ENCODE measurements at regions not wholly inside any gene's neighbourhood (a gene's known extent, or its start where the extent isn't known, plus 50 kb on each side); places are given as distances from the start of the nearest gene placed in this dataset.

DNA sequence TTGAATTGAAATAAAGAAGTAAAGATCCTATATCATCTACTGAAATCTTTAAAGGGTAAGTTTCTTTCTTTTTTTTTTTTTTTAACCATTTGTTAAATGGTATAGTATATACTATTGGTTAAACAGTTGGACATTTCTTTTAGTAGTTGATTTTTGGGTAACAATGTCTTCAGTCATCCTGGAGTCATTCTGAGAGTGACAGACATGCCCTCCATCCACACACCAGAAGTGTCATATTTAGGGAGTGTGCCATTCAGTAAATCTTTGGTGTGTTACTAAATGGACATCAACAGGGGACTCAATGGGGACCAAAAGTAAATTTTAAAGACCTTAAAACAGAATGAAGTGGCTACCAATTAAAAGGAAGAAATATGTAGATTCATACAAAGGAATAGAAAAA, 50.8 kb upstream of the SLC39A10 start:
- DNase-seq = no peak

DNA sequence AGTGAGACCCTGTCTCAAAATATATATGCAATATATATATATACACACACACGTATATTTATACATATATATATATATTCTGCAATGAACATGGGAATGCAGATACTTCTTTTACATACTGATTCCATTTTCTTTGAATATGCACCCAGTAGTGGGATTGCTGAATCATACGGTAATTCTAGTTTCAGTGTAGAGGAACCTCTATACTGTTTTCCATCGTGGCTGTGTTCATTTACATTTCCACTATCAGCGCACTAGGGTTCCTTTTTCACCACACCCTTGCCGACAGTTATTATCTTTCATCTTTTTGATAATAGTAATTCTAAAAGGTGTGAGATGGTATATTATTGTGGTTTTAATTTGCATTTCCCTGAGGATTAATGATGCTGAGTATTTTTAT, 52.3 kb upstream of the SLC39A10 start:
- no peak for DNase-seq

GRCh38 chr2:195603998-195604397, 53.0 kb upstream of the SLC39A10 start:
- no peak for DNase-seq

GRCh38 chr2:195603408-195603807, 53.6 kb upstream of the SLC39A10 start:
- DNase-seq = no peak

DNA sequence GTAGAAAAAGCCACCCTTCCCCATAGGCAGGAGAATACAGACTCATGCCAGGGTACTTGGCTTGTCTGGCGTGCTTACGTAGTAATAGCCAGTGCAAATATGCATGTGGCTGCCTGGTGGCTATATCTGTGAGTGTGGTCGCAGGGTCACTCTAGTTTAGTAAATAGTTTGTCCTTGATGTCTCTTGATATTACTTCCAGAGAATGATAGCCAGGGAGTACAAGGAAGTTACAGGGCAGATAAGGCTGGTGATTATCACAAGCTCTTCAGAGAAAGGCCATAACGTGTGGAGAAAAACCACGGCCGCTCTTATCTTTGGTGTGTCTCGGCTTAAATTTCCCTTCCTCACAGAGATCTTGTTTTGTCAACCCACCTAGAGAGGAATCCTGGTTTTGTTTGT, 54.3 kb upstream of the SLC39A10 start:
- DNase-seq = no peak

- no peak for DNase-seq
Measured at GRCh38 chr2:195601361-195601760, 55.7 kb upstream of the SLC39A10 start.

DNA sequence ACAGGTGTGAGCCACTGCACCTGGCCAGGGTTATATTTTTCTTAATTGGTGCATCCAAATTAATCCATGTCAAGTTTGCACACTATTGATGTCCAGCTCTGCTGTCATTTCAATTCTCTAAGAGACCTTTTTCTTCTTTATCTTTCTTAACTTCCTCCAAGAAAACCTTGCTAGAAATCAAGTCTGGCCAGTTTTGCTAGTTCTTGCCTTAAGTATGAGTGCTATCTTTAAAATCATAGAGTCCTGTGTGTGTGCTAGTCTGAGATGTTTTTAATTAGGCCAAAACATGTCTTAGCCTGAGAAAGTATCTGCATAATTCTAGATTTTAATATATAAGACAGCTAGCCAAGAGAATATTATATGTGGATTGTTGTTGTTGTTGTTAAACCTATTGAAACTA, 56.2 kb upstream of the SLC39A10 start:
- DNase-seq = no peak

DNA sequence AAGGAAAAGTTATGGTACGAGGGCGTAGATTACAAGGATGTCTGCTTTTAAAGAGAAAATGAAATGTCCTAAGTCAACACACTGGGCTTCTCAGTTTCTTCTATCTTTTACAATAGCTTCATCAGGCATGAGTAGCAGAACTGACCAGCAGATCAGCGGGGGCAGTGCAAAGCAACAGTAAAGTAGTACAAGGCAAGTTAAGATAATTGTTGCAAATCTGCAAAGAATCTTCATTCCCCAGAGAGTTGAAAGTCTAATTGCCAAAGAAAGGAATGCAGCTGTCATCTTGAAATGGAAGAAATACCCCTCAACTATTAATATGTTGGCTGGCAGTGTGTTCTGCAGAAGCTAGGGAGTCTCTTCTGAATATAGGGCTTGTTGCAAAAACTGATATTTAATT, 60.2 kb upstream of the SLC39A10 start:
- no peak for DNase-seq

- no peak for DNase-seq
Measured at GRCh38 chr2:195595825-195596224, 61.2 kb upstream of the SLC39A10 start.

- DNase-seq = no peak
Measured at GRCh38 chr2:195594919-195595694, 61.9 kb upstream of the SLC39A10 start.

DNA sequence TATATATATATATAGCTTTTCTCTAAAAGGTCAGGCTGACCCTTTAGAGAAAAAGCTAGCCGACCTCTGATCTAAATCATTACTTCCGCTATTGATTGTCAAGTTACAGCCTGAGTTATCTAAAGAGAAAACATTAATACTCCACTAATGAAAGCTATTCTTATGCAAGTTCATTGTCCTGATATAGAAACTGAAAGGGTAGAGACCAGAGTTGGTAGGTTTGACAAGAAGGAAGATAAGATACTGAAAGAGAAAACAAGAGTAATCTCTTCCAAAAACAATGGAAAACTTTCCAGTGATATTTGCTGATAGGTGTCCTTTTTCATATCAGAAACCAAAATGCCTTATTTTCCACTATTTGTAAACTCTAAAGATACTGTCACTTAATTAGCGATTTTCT, 62.8 kb upstream of the SLC39A10 start:
- no peak for DNase-seq

DNA sequence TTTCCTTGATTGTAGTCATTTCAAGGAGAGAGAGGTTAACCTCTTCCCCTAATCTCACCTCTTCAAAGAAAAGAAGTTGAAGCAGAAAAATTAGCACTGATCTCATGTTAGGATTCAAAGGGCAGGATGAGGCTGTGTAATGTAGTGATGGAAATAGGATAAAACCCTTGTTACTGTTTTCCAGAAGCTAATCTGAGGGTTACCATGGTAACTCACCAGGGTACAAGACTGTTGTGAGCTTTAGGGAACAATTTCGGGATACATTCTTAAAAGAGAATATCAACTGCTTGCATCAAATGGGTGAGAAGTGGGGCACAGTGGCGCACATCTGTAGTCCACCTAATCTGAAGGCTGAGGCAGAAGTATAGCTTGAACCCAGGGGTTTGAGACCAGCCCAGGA, 64.9 kb upstream of the SLC39A10 start:
- no peak for DNase-seq

DNA sequence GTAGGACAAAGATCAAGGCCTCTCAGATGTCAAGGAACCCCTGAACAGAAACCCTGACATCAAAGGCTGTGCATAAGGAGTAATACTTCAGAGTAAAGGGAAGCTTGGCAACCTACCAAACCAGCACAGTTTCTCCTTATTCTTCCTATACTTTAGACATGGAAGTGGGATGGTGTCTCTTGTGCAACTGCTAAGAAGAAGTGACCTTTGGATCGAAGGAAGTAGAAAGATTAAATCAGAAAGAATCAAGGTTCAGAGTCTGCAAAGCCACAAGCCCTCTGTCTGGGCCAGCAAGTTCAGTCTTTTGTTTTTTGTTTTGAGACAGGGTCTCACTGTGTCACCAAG, 66.2 kb upstream of the SLC39A10 start:
- no peak for DNase-seq

- DNase-seq = no peak
Measured at GRCh38 chr2:195590199-195590860, 66.7 kb upstream of the SLC39A10 start.

GRCh38 chr2:195587966-195588365, 69.1 kb upstream of the SLC39A10 start:
- DNase-seq = no peak

GRCh38 chr2:195586062-195586714, 70.8 kb upstream of the SLC39A10 start:
- no peak for DNase-seq

DNA sequence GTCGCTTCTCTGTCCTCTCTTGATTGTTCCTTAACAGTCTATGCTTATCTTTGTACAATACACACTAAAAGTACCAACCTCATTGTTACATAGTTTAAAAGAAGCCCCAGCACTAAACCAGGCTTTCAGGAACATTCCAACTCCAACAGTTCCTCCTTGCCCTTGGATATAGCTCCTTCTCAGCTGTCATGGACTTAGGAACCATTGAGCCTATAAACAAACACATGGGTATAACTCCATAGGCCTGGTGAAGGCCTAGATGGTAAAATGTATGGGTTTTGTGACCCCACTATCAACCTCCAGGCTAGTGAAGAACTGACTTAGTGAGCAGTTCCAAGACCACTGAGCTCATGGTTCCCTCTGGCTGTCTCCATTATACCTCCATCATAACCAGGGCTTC, 74.8 kb upstream of the SLC39A10 start:
- DNase-seq = no peak

GRCh38 chr2:195579776-195580555, 77.1 kb upstream of the SLC39A10 start:
- no peak for DNase-seq

DNA sequence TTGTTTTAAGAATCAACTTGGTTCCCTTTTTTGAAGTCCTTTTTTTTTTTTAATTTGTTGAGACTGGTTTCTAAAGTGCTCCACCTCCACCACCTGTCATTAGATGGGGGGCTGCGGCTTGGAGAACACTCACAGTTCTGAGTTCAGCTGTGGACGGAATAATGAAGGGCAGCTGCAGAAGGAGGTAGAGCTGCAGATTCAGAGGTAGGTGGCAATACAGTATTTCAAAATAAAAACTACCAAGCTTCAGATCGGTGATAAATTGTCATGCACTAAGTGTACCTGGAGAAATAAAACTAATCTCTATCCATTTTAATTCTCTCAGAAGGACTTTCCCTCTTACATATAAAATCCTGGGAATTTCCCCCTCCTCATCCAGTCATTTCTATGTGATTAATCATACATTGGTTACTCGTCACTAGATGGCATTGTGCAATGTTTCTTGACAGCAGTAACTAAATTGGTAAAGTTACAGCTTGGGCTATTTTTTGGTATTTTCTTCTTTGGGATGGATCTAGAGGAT, 81.1 kb upstream of the SLC39A10 start:
- no peak for DNase-seq

DNA sequence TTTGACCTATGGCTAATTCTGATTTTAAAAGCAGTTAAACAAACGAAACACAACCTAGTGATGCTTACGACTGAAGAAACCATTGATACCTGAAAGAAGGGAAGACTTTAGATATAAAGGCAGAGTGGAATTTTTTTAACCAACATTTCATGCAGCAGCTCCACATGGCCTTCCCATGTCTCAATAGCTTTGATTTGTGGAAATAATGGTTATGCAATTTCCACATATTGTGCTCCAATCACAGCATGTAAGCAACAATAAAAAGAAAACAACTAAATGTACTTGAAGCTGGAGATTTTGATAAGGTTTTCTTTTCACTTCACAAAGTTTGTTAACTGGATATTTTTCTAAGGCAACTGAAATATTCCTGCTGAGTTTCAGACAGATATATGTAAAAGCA, 82.0 kb upstream of the SLC39A10 start:
- no peak for DNase-seq

DNA sequence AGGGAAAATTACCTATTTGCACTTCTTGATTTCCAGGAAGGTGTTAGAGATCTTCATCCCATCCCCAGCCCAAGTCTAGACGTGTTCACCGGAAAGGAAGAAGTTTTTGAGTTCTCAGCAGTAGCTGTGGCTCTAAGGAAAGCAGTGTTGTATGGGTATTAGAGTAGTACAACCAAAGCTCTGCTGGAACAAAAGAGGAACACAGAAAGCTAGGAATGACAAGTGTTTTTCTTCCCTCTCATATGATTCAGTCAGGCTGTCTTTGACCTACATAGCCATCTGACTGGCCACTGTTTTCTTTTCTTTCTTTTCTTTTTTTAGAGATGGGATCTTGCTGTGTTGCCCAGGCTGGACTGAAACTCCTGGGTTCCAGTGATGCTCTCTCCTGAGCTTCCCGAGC, 82.7 kb upstream of the SLC39A10 start:
- no peak for DNase-seq

DNA sequence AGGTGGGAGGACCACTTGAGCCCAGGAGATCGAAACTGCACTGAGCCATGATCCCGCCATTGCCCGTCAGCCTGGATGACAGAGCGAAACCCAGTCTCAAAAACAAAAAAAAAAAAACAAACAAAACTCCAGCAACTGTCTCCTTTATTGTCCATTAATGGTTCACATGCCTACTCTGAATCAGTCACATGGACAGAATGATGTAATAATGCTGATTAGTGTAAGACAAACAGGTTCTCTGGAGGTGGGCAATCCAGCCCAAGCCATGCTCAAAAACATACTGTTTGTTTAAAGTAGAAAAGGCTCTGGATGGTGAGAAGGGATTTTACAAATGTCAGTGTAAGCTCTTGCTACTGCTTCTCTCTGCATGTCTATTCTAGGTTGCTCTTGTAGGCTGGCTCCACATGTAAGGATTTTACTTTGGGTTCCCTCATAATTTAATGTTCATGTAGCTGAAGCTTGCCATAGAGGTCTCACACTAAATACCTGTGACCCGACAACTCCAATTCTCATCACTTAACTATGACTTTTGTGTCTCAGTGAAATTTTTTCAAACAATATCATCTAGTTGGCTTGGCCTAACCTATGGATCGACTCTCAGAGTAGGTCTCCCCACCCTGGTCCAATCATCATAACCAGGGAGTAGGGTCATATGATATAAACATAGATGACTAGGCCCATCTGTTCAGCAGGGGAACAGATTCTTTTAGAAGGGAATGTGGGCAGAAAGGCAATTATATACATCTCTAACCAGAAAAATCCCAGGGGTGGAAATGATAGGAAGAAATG, 83.9 kb upstream of the SLC39A10 start:
- DNase-seq = no peak
